SK-N-MC (cell line): ENCODE measurements at regions not wholly inside any gene's neighbourhood (a gene's known extent, or its start where the extent isn't known, plus 50 kb on each side); places are given as distances from the start of the nearest gene placed in this dataset.
"Not testable (repeated sequence)": the region's sequence is repeated elsewhere in the genome, so short reads cannot be mapped to it uniquely, and the experiment has no call there.

Source experiments
- DNase-seq: peaks from one replicate; pipeline ENCODE4 v3.0.0-alpha.2; 2011; ENCODE audit warnings: low read depth, low spot score
- H3K27ac ChIP-seq: fragments of 200-600 bp; sonication (generic); 2 replicates; pipeline ENCODE4 v1.5.1; 2016; ENCODE audit warnings: mixed run types
- H3K36me3 ChIP-seq: fragments of 200-600 bp; sonication (generic); 2 replicates; pipeline ENCODE4 v1.6.1; 2017; ENCODE audit warnings: antibody characterized with exemption, low read length, mixed read lengths; ENCODE audit not compliant: insufficient read depth
- H3K4me3 ChIP-seq: fragments of 200-600 bp; sonication (generic); 2 replicates; pipeline ENCODE4 v1.5.1; 2016
- H3K9ac ChIP-seq: fragments of 200-600 bp; sonication (generic); 2 replicates; pipeline ENCODE4 v1.8.0; 2017; ENCODE audit warnings: mixed run types, mixed read lengths; ENCODE audit not compliant: insufficient read length
- H3K9me3 ChIP-seq: fragments of 200-600 bp; sonication (generic); 2 replicates; pipeline ENCODE4 v1.6.1; 2017; ENCODE audit warnings: low read depth, mild to moderate bottlenecking, antibody characterized with exemption, low read length, moderate library complexity, mixed read lengths
- EZH2 ChIP-seq: fragments of 200-600 bp; sonication (generic); IDR thresholded peaks from one replicate; pipeline ENCODE4 v1.6.1; 2017; ENCODE audit warnings: antibody characterized with exemption
- FOXP2 ChIP-seq: optimal IDR thresholded peaks from 2 replicates; pipeline ENCODE3; 2011; ENCODE audit warnings: mild to moderate bottlenecking, moderate library complexity; ENCODE audit not compliant: insufficient read depth; ENCODE audit errors: extremely low read length, control extremely low read depth
- POLR2AphosphoS5 ChIP-seq: IDR thresholded peaks from 2 replicates; pipeline ENCODE4 v1.6.1; 2012; ENCODE audit warnings: mild to moderate bottlenecking, low read depth, low read length, borderline replicate concordance

DNA sequence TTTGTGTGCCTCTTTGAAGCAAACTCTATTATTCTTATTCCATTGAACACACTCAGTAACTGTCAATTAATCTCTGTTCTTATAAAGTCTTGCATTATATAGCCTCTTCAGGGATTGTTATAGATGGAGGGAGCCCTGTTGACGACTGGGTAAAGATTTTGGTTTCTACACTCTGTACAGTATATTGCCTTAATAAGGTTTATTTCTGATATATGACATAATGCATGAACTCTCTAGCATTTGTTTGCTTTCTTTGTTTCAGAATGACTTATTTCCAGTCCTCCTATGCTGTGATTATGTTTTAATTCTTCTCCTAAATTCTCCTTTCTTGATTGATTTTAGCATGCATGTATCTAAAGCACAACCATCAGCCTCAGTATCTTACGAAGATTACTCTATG, 494.9 kb downstream of the DIPK2A start:
- no peak for DNase-seq

GRCh38 chr3:144470666-144471065, 499.0 kb downstream of the DIPK2A start:
- TF ChIP-seq EZH2 (no peak), POLR2AphosphoS5 (no peak), FOXP2 (no peak)
- H3K36me3 ChIP-seq: no peaks in the 10 kb centered on the region
- no peak overlapping the region for H3K9ac ChIP-seq
- no peaks in the 10 kb centered on the region for H3K9me3 ChIP-seq
- no peak for DNase-seq
- H3K27ac ChIP-seq: no peak overlapping the region
- no peak overlapping the region for H3K4me3 ChIP-seq

More for the DNA sequence above, 494.9 kb downstream of the DIPK2A start:
- Histone ChIP-seq H3K4me3 (no peak overlapping the region), H3K9ac (no peak overlapping the region), H3K27ac (no peak overlapping the region), H3K36me3 (no peaks in the 10 kb centered on the region), H3K9me3 (no peaks in the 10 kb centered on the region)
- no peak for TF ChIP-seq FOXP2
- no peak for TF ChIP-seq POLR2AphosphoS5

DNA sequence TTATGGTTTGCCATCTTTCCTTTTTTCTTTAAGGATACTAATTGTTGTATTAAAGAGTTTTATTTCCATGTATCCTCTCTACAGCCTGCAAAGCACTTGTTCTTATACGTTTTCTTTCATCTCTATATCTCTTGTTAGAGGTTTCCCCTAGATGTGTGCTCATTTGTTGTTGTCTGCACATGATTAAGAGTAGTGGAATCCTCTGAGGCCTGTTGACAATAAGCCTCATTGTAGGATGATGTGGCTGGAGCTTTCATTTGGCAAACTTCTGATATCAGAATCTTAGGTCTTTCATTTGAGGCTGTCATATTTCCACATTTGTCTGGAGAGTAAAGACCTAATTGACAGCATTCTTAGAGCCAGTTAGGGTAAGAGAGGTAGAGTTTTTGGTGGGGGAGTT, 506.0 kb downstream of the DIPK2A start:
- no peaks in the 10 kb centered on the region for H3K36me3 ChIP-seq
- DNase-seq: no peak
- no peak overlapping the region for H3K9ac ChIP-seq
- TF ChIP-seq POLR2AphosphoS5 (no peak), FOXP2 (no peak), EZH2 (no peak)
- no peaks in the 10 kb centered on the region for H3K9me3 ChIP-seq
- H3K4me3 ChIP-seq: no peak overlapping the region
- H3K27ac ChIP-seq: no peak overlapping the region

DNA sequence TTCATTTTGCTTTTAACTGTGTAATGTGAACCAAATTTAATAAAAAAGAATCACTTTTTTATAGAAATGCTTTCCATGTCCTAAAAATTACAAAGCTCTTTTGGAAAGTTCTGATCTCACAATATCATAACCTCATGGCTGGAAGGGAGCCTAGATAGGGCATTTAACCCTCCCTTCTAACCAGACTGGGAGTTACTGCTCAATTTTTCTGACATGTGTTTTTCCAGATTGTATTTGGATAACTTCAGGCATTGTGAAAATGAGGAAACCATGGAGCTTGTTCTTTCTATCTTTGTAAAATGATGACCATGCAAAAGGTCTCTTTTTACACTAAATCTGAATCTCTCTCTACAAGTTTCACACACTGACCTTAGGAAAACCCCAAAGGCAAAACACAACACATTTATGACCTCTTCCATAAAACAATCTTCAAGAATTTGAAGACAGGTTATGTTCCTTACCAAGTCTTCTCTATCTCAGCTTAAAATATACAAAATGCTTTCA, 508.8 kb downstream of the DIPK2A start:
- no peak for TF ChIP-seq POLR2AphosphoS5
- TF ChIP-seq EZH2: no peak
- TF ChIP-seq FOXP2: no peak
- no peaks in the 10 kb centered on the region for H3K36me3 ChIP-seq
- no peak overlapping the region for H3K4me3 ChIP-seq
- no peak for DNase-seq
- no peak overlapping the region for H3K9ac ChIP-seq
- no peaks in the 10 kb centered on the region for H3K9me3 ChIP-seq
- no peak overlapping the region for H3K27ac ChIP-seq

DNA sequence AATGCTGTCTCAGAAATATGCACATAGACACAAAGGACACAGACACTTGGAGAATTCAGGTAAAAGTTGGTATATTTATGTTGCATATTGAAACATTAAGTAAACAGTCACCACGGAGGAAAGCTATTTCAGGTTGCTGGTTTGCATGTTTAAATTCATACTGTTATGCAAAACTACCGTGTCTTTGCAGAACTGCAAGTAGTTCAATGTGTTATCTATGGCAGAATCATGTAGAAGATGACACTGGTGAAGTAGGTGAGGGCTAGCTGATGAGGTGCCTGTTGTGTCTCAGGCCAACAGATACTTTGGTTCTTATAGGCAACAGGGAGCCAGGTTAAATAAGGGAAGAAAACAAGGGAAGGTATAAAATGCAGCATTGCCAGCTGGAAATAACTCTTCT, 511.3 kb downstream of the DIPK2A start:
- DNase-seq: no peak
- Histone ChIP-seq H3K9ac (no peak overlapping the region), H3K27ac (no peak overlapping the region), H3K4me3 (no peak overlapping the region), H3K36me3 (no peaks in the 10 kb centered on the region), H3K9me3 (no peaks in the 10 kb centered on the region)
- TF ChIP-seq POLR2AphosphoS5 (no peak), EZH2 (no peak), FOXP2 (no peak)

DNA sequence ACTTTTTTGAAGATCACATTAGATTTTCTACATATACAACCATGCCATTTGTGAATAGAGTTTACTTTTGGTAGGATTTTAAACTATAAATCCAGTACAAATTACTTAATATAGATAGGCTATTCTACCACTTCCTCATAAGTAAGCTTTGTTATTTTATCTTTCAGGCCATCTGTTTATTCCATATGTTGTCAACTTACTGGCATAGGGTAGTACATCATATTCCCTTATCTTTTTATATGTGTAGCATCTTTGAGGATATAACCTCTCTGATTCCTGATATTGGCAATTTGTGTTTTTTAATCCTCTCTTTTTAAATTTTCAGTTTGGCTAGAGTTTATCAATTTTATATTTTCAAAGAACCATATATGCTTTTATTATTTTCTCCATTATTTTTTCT, 515.4 kb downstream of the DIPK2A start:
- Histone ChIP-seq H3K36me3 (no peaks in the 10 kb centered on the region), H3K27ac (no peak overlapping the region), H3K9ac (no peak overlapping the region), H3K9me3 (no peaks in the 10 kb centered on the region), H3K4me3 (no peak overlapping the region)
- TF ChIP-seq POLR2AphosphoS5 (no peak), EZH2 (no peak), FOXP2 (no peak)
- no peak for DNase-seq

DNA sequence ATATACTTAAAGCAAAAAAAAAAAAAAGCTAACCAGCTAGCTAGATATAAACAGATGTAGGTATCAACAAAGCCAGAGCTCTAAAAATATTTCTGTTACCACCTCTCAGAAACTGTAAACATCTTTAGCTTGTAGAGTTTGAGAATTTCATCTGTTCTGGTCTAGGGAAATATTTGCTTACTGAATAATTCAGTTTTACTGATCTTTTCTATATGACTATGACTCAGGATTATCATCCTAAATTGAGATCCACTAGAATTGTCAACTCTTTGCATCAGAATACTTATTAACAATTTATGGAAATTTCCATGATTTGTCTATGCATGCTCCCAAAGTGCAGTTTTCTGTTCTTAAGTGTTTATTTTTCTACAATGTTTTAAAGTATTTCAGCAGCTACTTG, 517.3 kb downstream of the DIPK2A start:
- H3K27ac ChIP-seq: no peak overlapping the region
- no peaks in the 10 kb centered on the region for H3K36me3 ChIP-seq
- no peak for DNase-seq
- TF ChIP-seq FOXP2 (no peak), POLR2AphosphoS5 (no peak), EZH2 (no peak)
- no peak overlapping the region for H3K9ac ChIP-seq
- no peaks in the 10 kb centered on the region for H3K9me3 ChIP-seq
- H3K4me3 ChIP-seq: no peak overlapping the region

DNA sequence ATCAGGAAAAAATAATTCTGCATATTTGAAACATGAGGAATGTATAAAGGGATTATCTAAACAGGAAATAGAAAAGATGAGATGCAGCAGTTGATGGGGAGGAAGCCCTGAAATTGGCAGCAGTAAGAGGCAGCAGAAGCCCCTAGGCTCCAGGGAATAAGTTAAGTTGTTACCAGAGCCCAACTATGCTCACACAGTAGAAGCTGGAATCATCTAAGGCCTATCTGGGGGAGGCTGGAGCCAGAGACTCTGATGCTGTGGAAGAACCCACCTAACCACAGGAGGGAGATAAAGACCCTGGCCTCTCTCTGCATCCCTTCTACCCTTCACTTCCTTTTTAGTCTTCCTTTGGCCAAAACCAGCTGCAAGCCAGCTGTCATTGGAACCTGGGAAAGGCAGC, 519.7 kb downstream of the DIPK2A start:
- no peaks in the 10 kb centered on the region for H3K36me3 ChIP-seq
- no peak overlapping the region for H3K9ac ChIP-seq
- peak; percentile 91 for DNase-seq
- H3K27ac ChIP-seq: peak overlapping the region; percentile 69
- H3K9me3 ChIP-seq: no peaks in the 10 kb centered on the region
- H3K4me3 ChIP-seq: peak overlapping the region; percentile 64
- TF ChIP-seq EZH2 (no peak), FOXP2 (peak; percentile 83), POLR2AphosphoS5 (no peak)

DNA sequence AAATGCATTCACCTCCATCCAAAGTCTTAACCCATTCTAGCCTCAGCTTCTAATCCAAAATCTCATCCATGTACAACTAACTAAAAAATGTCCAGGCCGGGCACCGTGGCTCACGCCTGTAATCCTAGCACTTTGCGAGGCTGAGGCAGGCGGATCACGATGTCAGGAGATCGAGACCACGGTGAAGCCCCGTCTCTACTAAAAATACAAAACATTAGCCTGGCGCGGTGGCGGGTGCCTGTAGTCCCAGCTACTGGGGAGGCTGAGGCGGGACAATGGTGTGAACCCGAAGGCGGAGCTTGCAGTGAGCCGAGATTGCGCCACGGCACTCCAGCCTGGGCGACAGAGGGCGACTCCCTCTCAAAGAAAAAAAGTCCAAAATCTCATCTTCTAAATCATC, 523.0 kb downstream of the DIPK2A start:
- not testable (repeated sequence) for H3K9ac ChIP-seq, H3K27ac ChIP-seq, H3K36me3 ChIP-seq, H3K4me3 ChIP-seq, DNase-seq, H3K9me3 ChIP-seq
